ENCODE measurements at regions not wholly inside any gene's neighbourhood (a gene's known extent, or its start where the extent isn't known, plus 50 kb on each side); places are given as distances from the start of the nearest gene placed in this dataset.

DNA sequence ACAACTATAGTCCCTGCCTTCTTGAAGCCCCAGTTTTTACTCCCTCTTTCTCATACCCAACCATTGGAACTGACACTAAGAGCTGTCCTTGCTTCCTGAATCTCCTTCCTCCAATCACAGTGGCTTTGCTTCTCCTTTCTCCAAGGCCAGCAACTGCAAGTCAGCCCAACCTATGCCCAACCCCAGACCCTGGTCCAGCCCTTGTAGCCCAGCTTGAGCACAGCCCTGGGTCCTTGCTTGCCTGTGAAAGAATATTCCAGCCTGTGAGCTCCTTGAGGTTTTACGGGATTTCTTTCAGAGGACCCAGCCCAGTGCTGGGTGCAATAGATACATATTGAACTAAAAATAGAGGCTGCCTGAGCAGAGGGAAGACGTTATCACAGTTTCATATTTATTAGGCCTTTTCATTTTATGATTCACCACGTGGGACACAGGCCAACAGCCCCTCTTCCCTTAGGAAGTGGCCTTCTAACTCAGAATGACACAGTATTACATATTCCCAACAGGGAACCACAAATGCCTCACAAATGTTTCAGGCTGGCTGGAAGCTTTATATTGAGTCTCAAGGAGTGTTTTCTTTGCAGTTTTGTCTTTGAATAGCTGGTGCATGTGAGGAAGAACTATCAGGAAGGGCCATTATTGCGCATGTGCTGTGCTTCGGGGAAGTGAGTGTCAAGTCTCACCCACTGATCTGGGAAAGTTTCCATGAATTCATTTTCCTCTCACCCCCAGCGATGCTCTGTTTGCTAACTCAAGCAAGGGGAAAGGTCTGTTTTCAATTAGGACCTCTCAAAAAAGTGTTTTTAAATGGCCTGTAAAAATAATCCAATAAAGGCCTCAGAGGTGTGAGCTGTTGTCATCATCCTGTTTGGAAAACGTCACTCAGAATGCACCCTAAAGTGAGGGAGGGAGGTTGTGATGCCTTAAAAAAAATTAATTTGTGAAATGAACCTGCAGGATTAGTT is 92.3 kb upstream of the NFIA start (continued):
- no peak for TF ChIP-seq ZSCAN4 (tag by site-specific recombination; IDR thresholded peaks at IDR 0.05)
- no peak for TF ChIP-seq ZNF571 (tag by site-specific recombination; IDR thresholded peaks at IDR 0.05)
- no peak for TF ChIP-seq ZNF324 (tag by site-specific recombination; IDR thresholded peaks at IDR 0.05)
- peak; percentile 64; the same call in 1 of the 2 replicates for TF ChIP-seq KLF10 (tag by site-specific recombination; IDR thresholded peaks at IDR 0.05)
- TF ChIP-seq MZF1 (tag by site-specific recombination; IDR thresholded peaks at IDR 0.05; ENCODE audit: borderline replicate concordance): no peak
- TF ChIP-seq INSM2 (tag by site-specific recombination; IDR thresholded peaks at IDR 0.05): peak; percentile 67; the same call in 1 of the 2 replicates
- TF ChIP-seq SP3 (tag by site-specific recombination; IDR thresholded peaks at IDR 0.05): no peak
- TF ChIP-seq ZNF223 (tag by site-specific recombination; IDR thresholded peaks at IDR 0.05): no peak
- TF ChIP-seq ZBTB44 (tag by site-specific recombination; IDR thresholded peaks at IDR 0.05): peak; percentile 88
- TF ChIP-seq, protein P1, sequence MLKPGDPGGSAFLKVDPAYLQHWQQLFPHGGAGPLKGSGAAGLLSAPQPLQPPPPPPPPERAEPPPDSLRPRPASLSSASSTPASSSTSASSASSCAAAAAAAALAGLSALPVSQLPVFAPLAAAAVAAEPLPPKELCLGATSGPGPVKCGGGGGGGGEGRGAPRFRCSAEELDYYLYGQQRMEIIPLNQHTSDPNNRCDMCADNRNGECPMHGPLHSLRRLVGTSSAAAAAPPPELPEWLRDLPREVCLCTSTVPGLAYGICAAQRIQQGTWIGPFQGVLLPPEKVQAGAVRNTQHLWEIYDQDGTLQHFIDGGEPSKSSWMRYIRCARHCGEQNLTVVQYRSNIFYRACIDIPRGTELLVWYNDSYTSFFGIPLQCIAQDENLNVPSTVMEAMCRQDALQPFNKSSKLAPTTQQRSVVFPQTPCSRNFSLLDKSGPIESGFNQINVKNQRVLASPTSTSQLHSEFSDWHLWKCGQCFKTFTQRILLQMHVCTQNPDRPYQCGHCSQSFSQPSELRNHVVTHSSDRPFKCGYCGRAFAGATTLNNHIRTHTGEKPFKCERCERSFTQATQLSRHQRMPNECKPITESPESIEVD (tag by site-specific recombination; IDR thresholded peaks at IDR 0.05): no peak
- TF ChIP-seq, protein P2, sequence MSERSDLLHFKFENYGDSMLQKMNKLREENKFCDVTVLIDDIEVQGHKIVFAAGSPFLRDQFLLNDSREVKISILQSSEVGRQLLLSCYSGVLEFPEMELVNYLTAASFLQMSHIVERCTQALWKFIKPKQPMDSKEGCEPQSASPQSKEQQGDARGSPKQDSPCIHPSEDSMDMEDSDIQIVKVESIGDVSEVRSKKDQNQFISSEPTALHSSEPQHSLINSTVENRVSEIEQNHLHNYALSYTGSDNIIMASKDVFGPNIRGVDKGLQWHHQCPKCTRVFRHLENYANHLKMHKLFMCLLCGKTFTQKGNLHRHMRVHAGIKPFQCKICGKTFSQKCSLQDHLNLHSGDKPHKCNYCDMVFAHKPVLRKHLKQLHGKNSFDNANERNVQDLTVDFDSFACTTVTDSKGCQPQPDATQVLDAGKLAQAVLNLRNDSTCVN (tag by site-specific recombination; optimal IDR thresholded peaks at IDR 0.05): no peak
- TF ChIP-seq ZNF10 (tag by site-specific recombination; IDR thresholded peaks at IDR 0.05): no peak
- peak; percentile 98 for TF ChIP-seq ZNF449 (tag by site-specific recombination; IDR thresholded peaks at IDR 0.05)
- TF ChIP-seq ZNF266 (tag by site-specific recombination; IDR thresholded peaks at IDR 0.05; ENCODE audit: low read depth): no peak
- no peak for TF ChIP-seq ELK4 (IDR thresholded peaks at IDR 0.05; ENCODE audit: borderline replicate concordance, low read depth, low read length)
- no peak for TF ChIP-seq ZNF19 (tag by site-specific recombination; IDR thresholded peaks at IDR 0.05; ENCODE audit: low read depth)
- no peak for TF ChIP-seq ZNF174 (tag by site-specific recombination; IDR thresholded peaks at IDR 0.05)
- TF ChIP-seq ZNF791 (tag by site-specific recombination; IDR thresholded peaks at IDR 0.05): no peak
- TF ChIP-seq PRDM4 (tag by site-specific recombination; IDR thresholded peaks at IDR 0.05): peak; percentile 99
- TF ChIP-seq HIC1 (tag by site-specific recombination; IDR thresholded peaks at IDR 0.05): peak; percentile 40
- TF ChIP-seq ZBTB8A (tag by site-specific recombination; IDR thresholded peaks at IDR 0.05): peak; percentile 56
- TF ChIP-seq ZNF302 (tag by site-specific recombination; IDR thresholded peaks at IDR 0.05; ENCODE audit: low read depth): no peak
- no peak for TF ChIP-seq ZNF776 (tag by site-specific recombination; IDR thresholded peaks at IDR 0.05; ENCODE audit: borderline replicate concordance)

All from HEK293 (cell line).